K562 (cell line): ENCODE measurements at regions not wholly inside any gene's neighbourhood (a gene's known extent, or its start where the extent isn't known, plus 50 kb on each side); places are given as distances from the start of the nearest gene placed in this dataset.

Experiments
- ATAC-seq: fragments of 200-7000 bp; cut with Tn5 transposase; 3 replicates; pipeline ENCODE4 v1.9.1; 2020; ENCODE audit warnings: moderate library complexity
- BruUV-seq: library from RNA; stranded (reverse); fragments of 400-500 nt; replicated peaks from 2 replicates; lab custom pipeline; 2021; lab: Mats Ljungman, UMichigan
- CTCF ChIA-PET: fragments of 300-600 bp; formaldehyde crosslinking; extraction: SDS; loops from one replicate; lab custom pipeline; 2021; ENCODE audit warnings: low intra/inter-chr PET ratio; lab: Yijun Ruan, JAX
- POLR2A ChIA-PET: fragments of 300-600, 350-650 bp; sonication (Branson Sonifier 250); formaldehyde crosslinking; extraction: SDS; loops from one replicate; lab custom pipeline; 2021; ENCODE audit warnings: antibody characterized with exemption, inconsistent platforms; lab: Yijun Ruan, JAX
- DNase-seq, 4 experiments: peaks; one replicate each; pipeline versions ENCODE4 v3.0.0 to v3.0.0-alpha.2; 2011 to 2018; ENCODE audit warnings: low spot score in 3 of 4, mixed read lengths in 3 of 4; ENCODE audit errors: extremely low read depth in 1 of 4
- FAIRE-seq: peaks from 2 replicates; lab custom pipeline; 2011; peaks lifted over from hg19 to GRCh38; lab: Jason Lieb, UNC
- H2AFZ ChIP-seq: 2 replicates; pipeline ENCODE4 v1.6.0; 2011; ENCODE audit warnings: low read depth, low read length, control low read depth, inconsistent platforms
- H3K27ac ChIP-seq: fragments of 200-600 bp; 3 replicates; pipeline ENCODE4 v1.8.0; 2011; ENCODE audit warnings: low read depth, mild to moderate bottlenecking, control low read depth, inconsistent platforms, low read length, moderate library complexity, mixed read lengths; ENCODE audit errors: extremely low read depth
- H3K27me3 ChIP-seq, 2 experiments: fragments of 300-600 bp in 1 of 2; 2 replicates in 1 of 2; 3 replicates in 1 of 2; pipeline versions ENCODE4 v1.6.0 to v1.8.0; 2011; ENCODE audit warnings: inconsistent platforms in 2 of 2, low read length in 2 of 2, mild to moderate bottlenecking in 1 of 2, mixed read lengths in 1 of 2, moderate library complexity in 1 of 2; ENCODE audit not compliant: control insufficient read depth in 2 of 2, insufficient read depth in 2 of 2
- H3K36me3 ChIP-seq: fragments of 300-600 bp; 3 replicates; pipeline ENCODE4 v1.8.0; 2011; ENCODE audit warnings: mild to moderate bottlenecking, low read length, inconsistent platforms; ENCODE audit not compliant: control insufficient read depth, insufficient read depth
- H3K4me1 ChIP-seq, 2 experiments: fragments of 200-600 bp in 1 of 2; replicated peaks in 1 of 2; 2 replicates in 1 of 2; 3 replicates in 1 of 2; pipeline versions ENCODE4 v1.5.1 to v1.8.0; 2011; ENCODE audit warnings: inconsistent platforms in 2 of 2, low read length in 2 of 2, mild to moderate bottlenecking in 1 of 2, mixed read lengths in 1 of 2, moderate library complexity in 1 of 2; ENCODE audit not compliant: control insufficient read depth in 2 of 2, insufficient read depth in 2 of 2
- H3K4me2 ChIP-seq: 2 replicates; pipeline ENCODE4 v1.6.1; 2011; ENCODE audit warnings: low read length, control low read depth, inconsistent platforms, mixed read lengths; ENCODE audit not compliant: insufficient read depth
- H3K4me3 ChIP-seq: fragments of 200-600 bp; sonication (generic), shearing (Covaris generic); 2 replicates; pipeline ENCODE4 v1.5.1; 2016; ENCODE audit warnings: control low read depth, inconsistent platforms
- H3K79me2 ChIP-seq: fragments of 200-600 bp; 3 replicates; pipeline ENCODE4 v1.8.0; 2011; ENCODE audit warnings: low read length, inconsistent platforms; ENCODE audit not compliant: control insufficient read depth, insufficient read depth
- H3K9ac ChIP-seq, 2 experiments: 2 replicates each; pipeline versions ENCODE4 v1.6.0 to v1.6.1; 2011; ENCODE audit warnings: low read depth in 2 of 2, low read length in 2 of 2, control low read depth in 1 of 2, inconsistent platforms in 1 of 2, mild to moderate bottlenecking in 1 of 2, mixed read lengths in 1 of 2; ENCODE audit not compliant: insufficient read depth in 1 of 2
- H3K9me1 ChIP-seq: one replicate; pipeline ENCODE4 v1.6.0; 2011; ENCODE audit warnings: inconsistent platforms, mild to moderate bottlenecking, low read length, moderate library complexity; ENCODE audit not compliant: control insufficient read depth, insufficient read depth
- H3K9me3 ChIP-seq: replicated peaks from 2 replicates; pipeline ENCODE4 v1.5.1; 2011; ENCODE audit warnings: low read depth, low read length, inconsistent platforms; ENCODE audit not compliant: control insufficient read depth, insufficient read depth
- H4K20me1 ChIP-seq: replicated peaks from 2 replicates; pipeline ENCODE4 v1.6.1; 2011; ENCODE audit warnings: low read length, inconsistent platforms, mixed read lengths; ENCODE audit not compliant: control insufficient read depth, insufficient read depth
- FOXP1 ChIP-seq: sonication (generic); formaldehyde crosslinking; IDR thresholded peaks from 2 replicates; pipeline ENCODE4 v1.8.0; 2022; ENCODE audit warnings: mild to moderate bottlenecking, missing genetic modification reagents
- HDAC2 ChIP-seq: fragments of 450-650 bp; IDR thresholded peaks from 2 replicates; pipeline ENCODE4 v1.6.1; 2016; ENCODE audit warnings: mild to moderate bottlenecking
- KLF16 ChIP-seq: IDR thresholded peaks from 2 replicates; pipeline ENCODE4 v1.6.1; 2016; ENCODE audit warnings: antibody characterized with exemption
- MECOM ChIP-seq: fragments of 250-450 bp; sonication (Bioruptor Pico); IDR thresholded peaks from 2 replicates; pipeline ENCODE4 v1.8.0; 2022; ENCODE audit warnings: inconsistent platforms
- MTA3 ChIP-seq: fragments of 450-650 bp; formaldehyde crosslinking; IDR thresholded peaks from 2 replicates; pipeline ENCODE4 v1.6.1; 2017; ENCODE audit warnings: mild to moderate bottlenecking, borderline replicate concordance
- NFE2L1 ChIP-seq: fragments of 450-650 bp; IDR thresholded peaks from 2 replicates; pipeline ENCODE4 v1.6.1; 2016; ENCODE audit warnings: missing genetic modification characterization, low read depth, mild to moderate bottlenecking, missing compliant biosample characterization, moderate library complexity, borderline replicate concordance
- PRMT5 ChIP-seq: sonication (generic); formaldehyde crosslinking; IDR thresholded peaks from 2 replicates; pipeline ENCODE4 v1.5.0; 2020; ENCODE audit warnings: missing genetic modification reagents
- PTRF ChIP-seq: fragments of 450-650 bp; IDR thresholded peaks from 2 replicates; pipeline ENCODE4 v1.6.1; 2016; ENCODE audit warnings: mild to moderate bottlenecking, missing genetic modification characterization, missing compliant biosample characterization
- TOE1 ChIP-seq, 2 experiments: fragments of 450-650 bp in 1 of 2; sonication (generic) in 1 of 2; formaldehyde crosslinking in 1 of 2; IDR thresholded peaks; 2 replicates each; pipeline versions ENCODE4 v1.7.1 to v1.8.0; 2016 to 2022; ENCODE audit warnings: borderline replicate concordance in 2 of 2, mild to moderate bottlenecking in 2 of 2, antibody characterized with exemption in 1 of 2, inconsistent platforms in 1 of 2, low read depth in 1 of 2, missing genetic modification reagents in 1 of 2, moderate library complexity in 1 of 2
- ZBTB1 ChIP-seq: sonication (generic); formaldehyde crosslinking; IDR thresholded peaks from 2 replicates; pipeline ENCODE4 v1.8.1; 2023; ENCODE audit warnings: missing genetic modification reagents, low read depth, mild to moderate bottlenecking, borderline replicate concordance
- ZNF217 ChIP-seq: sonication (generic); formaldehyde crosslinking; IDR thresholded peaks from 2 replicates; pipeline ENCODE4 v1.8.0; 2022; ENCODE audit warnings: mild to moderate bottlenecking, missing genetic modification reagents
- ZNF224 ChIP-seq: sonication (generic); formaldehyde crosslinking; IDR thresholded peaks from 2 replicates; pipeline ENCODE4 v1.8.0; 2022; ENCODE audit warnings: mild to moderate bottlenecking, missing genetic modification reagents
- ZNF239 ChIP-seq: fragments of 250-450 bp; sonication (Bioruptor Pico); IDR thresholded peaks from 2 replicates; pipeline ENCODE4 v1.4.0; 2020; ENCODE audit warnings: mild to moderate bottlenecking
- ZNF668 ChIP-seq: fragments of 250-450 bp; sonication (Bioruptor Pico); IDR thresholded peaks from 2 replicates; pipeline ENCODE4 v1.8.0; 2022; ENCODE audit warnings: mild to moderate bottlenecking, inconsistent platforms
- WGBS: fragments of 100-300 bp; shearing (Covaris generic); methylation state at CpG from one replicate; pipeline ENCODE4 v1.1.6; 2016; ENCODE audit warnings: low coverage, mixed read lengths; ENCODE audit not compliant: insufficient coverage; ENCODE audit errors: missing lambda C conversion rate; 5-methylcytosine and 5-hydroxymethylcytosine counted together
- in situ Hi-C: fragments of 300-500 bp; cut with MboI; formaldehyde crosslinking; loops from 4 replicates; pipeline ENCODE4 v1.15.0; 2018; ENCODE audit warnings: inconsistent platforms, mixed read lengths
- intact Hi-C: fragments of 100-400 bp; cut with micrococcal nuclease; formaldehyde crosslinking; loops from 2 replicates; pipeline ENCODE4 v1.14.2; 2022
- TF ChIP-seq, protein P1 (sequence below): fragments of 250-450 bp; sonication (Bioruptor Pico); IDR thresholded peaks from 2 replicates; pipeline ENCODE4 v1.4.0; 2020; ENCODE audit warnings: mild to moderate bottlenecking

DNA sequence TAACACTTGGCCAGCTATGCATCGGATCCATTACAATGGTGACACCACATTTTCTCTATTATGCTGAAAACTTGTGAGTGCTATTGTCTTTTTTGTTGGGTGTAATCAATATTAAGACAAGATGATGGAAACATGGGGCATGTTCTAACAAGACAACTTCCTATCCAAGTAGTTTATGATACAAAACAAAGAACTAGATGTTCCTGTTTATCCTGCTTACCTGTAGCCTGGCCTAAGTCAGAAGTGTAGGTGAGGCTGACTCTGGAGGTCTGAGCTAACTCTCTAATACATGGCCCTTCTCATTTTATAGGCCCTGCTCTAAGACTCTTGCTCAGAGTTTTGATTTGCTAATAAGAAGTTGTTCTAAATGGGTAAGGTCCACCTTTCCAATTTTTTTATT is 242.4 kb upstream of the STXBP5 start:
- DNase-seq (no peak), ATAC-seq (no peak), FAIRE-seq (no peak)
- BruUV-seq, result no TSS peak
- Histone ChIP-seq H2AFZ (no peak overlapping the region), H3K9me1 (no peaks in the 10 kb centered on the region), H3K79me2 (no peaks in the 10 kb centered on the region), H3K9me3 (peaks cover 9% of the 10 kb centered on the region), H4K20me1 (no peaks in the 10 kb centered on the region), H3K4me2 (no peak overlapping the region), H3K27ac (no peak overlapping the region), H3K27me3 (no peaks in the 10 kb centered on the region), H3K36me3 (no peaks in the 10 kb centered on the region), H3K9ac (no peak overlapping the region), H3K4me1 (no peaks in the 10 kb centered on the region), H3K4me3 (no peak overlapping the region)
- intact Hi-C loops (no loop called here), in situ Hi-C loops (no loop called here)
- WGBS, result 82% methylated on average over 1 of the region's 1 CpG
- TF ChIP-seq ZNF668 (no peak), ZNF239 (no peak), ZNF217 (CRISPR knock-in tag) (no peak), NFE2L1 (tag) (no peak), FOXP1 (no peak), KLF16 (no peak), ZBTB1 (CRISPR knock-in tag) (no peak), MECOM (CRISPR knock-in tag) (no peak), ZNF224 (no peak), PTRF (tag) (no peak), TOE1 (IDR thresholded peaks at IDR 0.05; ENCODE audit: borderline replicate concordance) (no peak), TOE1 (CRISPR knock-in tag; IDR thresholded peaks at IDR 0.05; ENCODE audit: borderline replicate concordance, low read depth) (no peak), HDAC2 (no peak), PRMT5 (no peak), MTA3 (no peak)
- TF ChIP-seq, protein P1, sequence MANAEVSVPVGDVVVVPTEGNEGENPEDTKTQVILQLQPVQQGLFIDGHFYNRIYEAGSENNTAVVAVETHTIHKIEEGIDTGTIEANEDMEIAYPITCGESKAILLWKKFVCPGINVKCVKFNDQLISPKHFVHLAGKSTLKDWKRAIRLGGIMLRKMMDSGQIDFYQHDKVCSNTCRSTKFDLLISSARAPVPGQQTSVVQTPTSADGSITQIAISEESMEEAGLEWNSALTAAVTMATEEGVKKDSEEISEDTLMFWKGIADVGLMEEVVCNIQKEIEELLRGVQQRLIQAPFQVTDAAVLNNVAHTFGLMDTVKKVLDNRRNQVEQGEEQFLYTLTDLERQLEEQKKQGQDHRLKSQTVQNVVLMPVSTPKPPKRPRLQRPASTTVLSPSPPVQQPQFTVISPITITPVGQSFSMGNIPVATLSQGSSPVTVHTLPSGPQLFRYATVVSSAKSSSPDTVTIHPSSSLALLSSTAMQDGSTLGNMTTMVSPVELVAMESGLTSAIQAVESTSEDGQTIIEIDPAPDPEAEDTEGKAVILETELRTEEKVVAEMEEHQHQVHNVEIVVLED, result no peak
- POLR2A ChIA-PET, result interaction anchor here (0.6 to 0.7 kb wide), 2 partner anchors 10 to 48 kb away, joined by 3 read pairs; no protein-coding TSS in a partner anchor
- CTCF ChIA-PET, result no interaction called here
